CD4-positive, alpha-beta T cell (primary cell): ENCODE measurements at regions not wholly inside any gene's neighbourhood (a gene's known extent, or its start where the extent isn't known, plus 50 kb on each side); places are given as distances from the start of the nearest gene placed in this dataset.

Experiments
- ATAC-seq: fragments of 200-7000 bp; cut with Tn5 transposase; one replicate; pipeline ENCODE4 v1.10.0; 2022; ENCODE audit warnings: mild to moderate bottlenecking; ENCODE audit not compliant: poor library complexity
- CTCF ChIA-PET: fragments of 350-600 bp; sonication (Branson Sonifier 250); formaldehyde crosslinking; loops from one replicate; lab custom pipeline; 2021; ENCODE audit warnings: antibody characterized with exemption, inconsistent platforms; lab: Charles Lee
- POLR2A ChIA-PET: fragments of 350-600 bp; sonication (Branson Sonifier 250); formaldehyde crosslinking; loops from one replicate; lab custom pipeline; 2021; ENCODE audit warnings: antibody characterized with exemption, inconsistent platforms; lab: Charles Lee
- DNase-seq, 14 experiments: peaks; one replicate each; pipeline ENCODE4 v3.0.0-alpha.2; 2013 to 2020; ENCODE audit warnings: mixed read lengths in 2 of 14
- H3K27ac ChIP-seq, 2 donors: one replicate each; pipeline versions ENCODE4 v1.5.1 to v1.7.0; 2013; ENCODE audit warnings: low read length in 2 of 2, low read depth in 1 of 2, mild to moderate bottlenecking in 1 of 2
- H3K27me3 ChIP-seq, 2 experiments: 1 replicate in 1 of 2; 2 replicates in 1 of 2; pipeline versions ENCODE4 v1.6.1 to v1.7.0; 2013; ENCODE audit warnings: low read length in 2 of 2, control low read depth in 1 of 2, mild to moderate bottlenecking in 1 of 2, moderate library complexity in 1 of 2; ENCODE audit not compliant: insufficient read depth in 2 of 2, control insufficient read depth in 1 of 2
- H3K36me3 ChIP-seq: one replicate; pipeline ENCODE4 v1.6.1; 2013; ENCODE audit warnings: low read length, control low read depth; ENCODE audit not compliant: insufficient read depth
- H3K4me1 ChIP-seq: one replicate; pipeline ENCODE4 v1.6.1; 2013; ENCODE audit warnings: low read length, control low read depth; ENCODE audit not compliant: insufficient read depth
- H3K4me3 ChIP-seq: one replicate; pipeline ENCODE4 v1.5.1; 2013; ENCODE audit warnings: mild to moderate bottlenecking, low read length, moderate library complexity
- H3K9me3 ChIP-seq, 2 experiments: 1 replicate in 1 of 2; 2 replicates in 1 of 2; pipeline versions ENCODE4 v1.6.1 to v1.7.0; 2013; ENCODE audit warnings: low read length in 2 of 2, mild to moderate bottlenecking in 2 of 2, control low read depth in 1 of 2, moderate library complexity in 1 of 2; ENCODE audit not compliant: control insufficient read depth in 1 of 2, insufficient read depth in 1 of 2
- H3K27ac Mint-ChIP-seq: one replicate; pipeline ENCODE4 v1.8.0; 2020; ENCODE audit warnings: mixed read lengths
- H3K27me3 Mint-ChIP-seq: one replicate; pipeline ENCODE4 v1.8.0; 2021; ENCODE audit warnings: mixed read lengths
- H3K36me3 Mint-ChIP-seq: one replicate; pipeline ENCODE4 v1.8.0; 2021; ENCODE audit warnings: low read depth, mixed read lengths
- H3K4me1 Mint-ChIP-seq: one replicate; pipeline ENCODE4 v1.8.0; 2021; ENCODE audit warnings: low read depth, mixed read lengths
- H3K4me3 Mint-ChIP-seq: one replicate; pipeline ENCODE4 v1.8.0; 2020; ENCODE audit warnings: mild to moderate bottlenecking, mixed read lengths
- H3K9me3 Mint-ChIP-seq: one replicate; pipeline ENCODE4 v1.8.0; 2020; ENCODE audit warnings: mixed read lengths
- CTCF ChIP-seq: fragments of 200-600 bp; IDR thresholded peaks from one replicate; pipeline ENCODE4 v1.8.0; 2022; ENCODE audit warnings: antibody characterized with exemption, mild to moderate bottlenecking
- intact Hi-C, 2 experiments: fragments of 100-400 bp; cut with DNase I in 1 of 2; cut with micrococcal nuclease in 1 of 2; formaldehyde crosslinking; loops; one replicate each; pipeline versions ENCODE4 v1.15.1 to v1.9.0; 2023 to 2025; cut with DNase I, micrococcal nuclease

GRCh38 chr20:23234311-23235078, 116.1 kb upstream of the NXT1 start:
- Mint-ChIP-seq H3K36me3 (no peaks in the 10 kb centered on the region), H3K4me3 (no peak overlapping the region), H3K27me3 (peaks cover 9% of the 10 kb centered on the region), H3K9me3 (peaks cover 6% of the 10 kb centered on the region), H3K4me1 (no peaks in the 10 kb centered on the region), H3K27ac (no peak overlapping the region)
- Histone ChIP-seq H3K4me1 (no peaks in the 10 kb centered on the region), H3K36me3 (no peaks in the 10 kb centered on the region), H3K9me3 (peaks cover 8 to 32% of the 10 kb centered on the region in 2 experiments), H3K27ac (no peak overlapping the region), H3K4me3 (no peak overlapping the region), H3K27me3 (peaks cover 0 to 3% of the 10 kb centered on the region in 2 experiments)
- TF ChIP-seq CTCF = no peak
- DNase-seq (no peak), ATAC-seq (no peak)
- ChIA-PET CTCF (interaction anchor here (0.7 kb wide), 1 partner anchor 32 kb away, joined by 3 read pairs; no protein-coding TSS in a partner anchor), POLR2A (no interaction called here)
- intact Hi-C loops = no loop called here

GRCh38 chr20:23233341-23233740, 117.2 kb upstream of the NXT1 start:
- Histone ChIP-seq H3K4me3 (no peak overlapping the region), H3K36me3 (no peaks in the 10 kb centered on the region), H3K4me1 (no peaks in the 10 kb centered on the region), H3K27ac (no peak overlapping the region), H3K9me3 (peaks cover 8 to 32% of the 10 kb centered on the region in 2 experiments), H3K27me3 (peaks cover 0 to 3% of the 10 kb centered on the region in 2 experiments)
- CTCF ChIA-PET = interaction anchor here (0.7 kb wide), 1 partner anchor 30 kb away, joined by 3 read pairs; no protein-coding TSS in a partner anchor
- POLR2A ChIA-PET = no interaction called here
- Mint-ChIP-seq H3K4me3 (no peak overlapping the region), H3K4me1 (no peaks in the 10 kb centered on the region), H3K36me3 (no peaks in the 10 kb centered on the region), H3K27me3 (peaks cover 9% of the 10 kb centered on the region), H3K27ac (no peak overlapping the region), H3K9me3 (no peaks in the 10 kb centered on the region)
- DNase-seq = no peak
- intact Hi-C loops = no loop called here
- no peak for ATAC-seq
- TF ChIP-seq CTCF = no peak

- no peak overlapping the region for H3K27ac Mint-ChIP-seq
- no peak for TF ChIP-seq CTCF
- H3K27ac ChIP-seq = no peak overlapping the region
- intact Hi-C loops = no loop called here
- H3K4me3 ChIP-seq = no peak overlapping the region
- ATAC-seq (no peak), DNase-seq (no peak)
- H3K9me3 ChIP-seq = peaks cover 8 to 32% of the 10 kb centered on the region in 2 experiments
- no peaks in the 10 kb centered on the region for H3K36me3 Mint-ChIP-seq
- H3K4me1 ChIP-seq = no peaks in the 10 kb centered on the region
- H3K4me3 Mint-ChIP-seq = no peak overlapping the region
- H3K9me3 Mint-ChIP-seq = no peaks in the 10 kb centered on the region
- H3K27me3 ChIP-seq = peaks cover 0 to 3% of the 10 kb centered on the region in 2 experiments
- ChIA-PET CTCF (no interaction called here), POLR2A (no interaction called here)
- no peaks in the 10 kb centered on the region for H3K36me3 ChIP-seq
- H3K27me3 Mint-ChIP-seq = peaks cover 9% of the 10 kb centered on the region
- H3K4me1 Mint-ChIP-seq = no peaks in the 10 kb centered on the region
These were observed 117.8 kb upstream of the NXT1 start for GRCh38 chr20:23232679-23233308.
